UCSD-AML1 (cell line): ENCODE measurements at regions not wholly inside any gene's neighbourhood (a gene's known extent, or its start where the extent isn't known, plus 50 kb on each side); places are given as distances from the start of the nearest gene placed in this dataset.
"Not testable (repeated sequence)": the region's sequence is repeated elsewhere in the genome, so short reads cannot be mapped to it uniquely, and the experiment has no call there.

Source experiments
- DNase-seq: peaks from one replicate; lab custom pipeline; 2025; ENCODE audit not compliant: unreplicated experiment; lab: John Stamatoyannopoulos, UW

- DNase-seq = no peak
These were observed 53.8 kb upstream of the ADAMTS18 start for GRCh38 chr16:77488652-77489051.

- DNase-seq = no peak
These were observed 56.3 kb upstream of the ADAMTS18 start for GRCh38 chr16:77491091-77491490.

- DNase-seq = no peak
These were observed 62.1 kb upstream of the ADAMTS18 start for GRCh38 chr16:77496934-77497333.

- no peak for DNase-seq
These were observed 64.8 kb upstream of the ADAMTS18 start for GRCh38 chr16:77499373-77500285.

GRCh38 chr16:77500286-77500598, 65.4 kb upstream of the ADAMTS18 start:
- DNase-seq = no peak

GRCh38 chr16:77500934-77501664, 66.3 kb upstream of the ADAMTS18 start:
- no peak for DNase-seq

GRCh38 chr16:77502448-77502847, 67.6 kb upstream of the ADAMTS18 start:
- no peak for DNase-seq

- DNase-seq = not testable (repeated sequence)
These were observed 71.7 kb upstream of the ADAMTS18 start for GRCh38 chr16:77506492-77506891.

- no peak for DNase-seq
These were observed 74.2 kb upstream of the ADAMTS18 start for GRCh38 chr16:77509051-77509450.

- no peak for DNase-seq
These were observed 75.0 kb upstream of the ADAMTS18 start for GRCh38 chr16:77509796-77510195.

GRCh38 chr16:77511053-77511452, 76.2 kb upstream of the ADAMTS18 start:
- no peak for DNase-seq

GRCh38 chr16:77514500-77515220, 79.8 kb upstream of the ADAMTS18 start:
- DNase-seq = no peak

- DNase-seq = not testable (repeated sequence)
These were observed 90.4 kb upstream of the ADAMTS18 start for GRCh38 chr16:77525226-77525625.

- DNase-seq = no peak
These were observed 96.9 kb upstream of the ADAMTS18 start for GRCh38 chr16:77531752-77532151.

GRCh38 chr16:77536809-77537208, 102.0 kb upstream of the ADAMTS18 start:
- DNase-seq = no peak

- no peak for DNase-seq
These were observed 104.7 kb upstream of the ADAMTS18 start for GRCh38 chr16:77539421-77540034.

- DNase-seq = no peak
These were observed 105.8 kb upstream of the ADAMTS18 start for GRCh38 chr16:77540646-77541045.

- DNase-seq = no peak
These were observed 106.3 kb upstream of the ADAMTS18 start for GRCh38 chr16:77541165-77541564.

- DNase-seq = no peak
These were observed 113.3 kb upstream of the ADAMTS18 start for GRCh38 chr16:77548151-77548550.

- no peak for DNase-seq
These were observed 113.9 kb upstream of the ADAMTS18 start for GRCh38 chr16:77548766-77549165.

- DNase-seq = no peak
These were observed 115.0 kb upstream of the ADAMTS18 start for GRCh38 chr16:77549876-77550275.
